ENCODE measurements at regions not wholly inside any gene's neighbourhood (a gene's known extent, or its start where the extent isn't known, plus 50 kb on each side); places are given as distances from the start of the nearest gene placed in this dataset.
A peak's percentile ranks its signal among the peaks of the same experiment; 100 is the strongest.

- H3K27me3 ChIP-seq, result no peaks in the 10 kb centered on the region
- TF ChIP-seq CTCF (IDR thresholded peaks at IDR 0.05), result no peak
- peaks cover 0 to 5% (median 0%) of the 10 kb centered on the region in 3 donors for H3K4me1 ChIP-seq
- no peaks in the 10 kb centered on the region for H3K36me3 ChIP-seq
- H3K27ac ChIP-seq, result no peak overlapping the region
- H3K9me3 ChIP-seq, result no peaks in the 10 kb centered on the region
- no peak for ATAC-seq
- intact Hi-C loops (cut with DNase I), result no loop called here
- WGBS, 2 donors, result 84 to 90% methylated on average over 4 of the region's 4 CpGs
- no peak for FAIRE-seq
- DNase-seq, result no peak
- H3K4me3 ChIP-seq, result no peak overlapping the region
These were observed 240.4 kb downstream of the IKZF2 start for GRCh38 chr2:212911011-212911410.

GRCh38 chr2:212908682-212909435, 242.6 kb downstream of the IKZF2 start:
- Histone ChIP-seq H3K36me3 (no peaks in the 10 kb centered on the region), H3K27me3 (no peaks in the 10 kb centered on the region), H3K27ac (no peak overlapping the region), H3K4me1 (peaks cover 0 to 5% (median 0%) of the 10 kb centered on the region in 3 donors), H3K9me3 (no peaks in the 10 kb centered on the region), H3K4me3 (no peak overlapping the region)
- intact Hi-C loops (cut with DNase I), result no loop called here
- TF ChIP-seq CTCF (IDR thresholded peaks at IDR 0.05), result no peak
- WGBS, 2 donors, result 89 to 91% methylated on average over 4 of the region's 4 CpGs
- DNase-seq, result no peak
- FAIRE-seq, result no peak
- ATAC-seq, result no peak

GRCh38 chr2:212908031-212908430, 243.4 kb downstream of the IKZF2 start:
- peaks cover 0 to 5% (median 0%) of the 10 kb centered on the region in 3 donors for H3K4me1 ChIP-seq
- FAIRE-seq (no peak), ATAC-seq (no peak), DNase-seq (no peak)
- 81 to 93% methylated on average over 5 of the region's 5 CpGs for WGBS, 2 donors
- TF ChIP-seq CTCF (IDR thresholded peaks at IDR 0.05), result no peak
- no peaks in the 10 kb centered on the region for H3K27me3 ChIP-seq
- no peak overlapping the region for H3K4me3 ChIP-seq
- no peak overlapping the region for H3K27ac ChIP-seq
- H3K9me3 ChIP-seq, result no peaks in the 10 kb centered on the region
- H3K36me3 ChIP-seq, result no peaks in the 10 kb centered on the region
- intact Hi-C loops (cut with DNase I), result no loop called here

- Histone ChIP-seq H3K27ac (peak overlapping the region in 2 of 4 donors; percentile 35 to 45), H3K4me1 (no peaks in the 10 kb centered on the region), H3K36me3 (no peaks in the 10 kb centered on the region), H3K27me3 (no peaks in the 10 kb centered on the region), H3K4me3 (no peak overlapping the region), H3K9me3 (no peaks in the 10 kb centered on the region)
- no peak for ATAC-seq
- FAIRE-seq, result no peak
- intact Hi-C loops (cut with DNase I), result no loop called here
- DNase-seq, result no peak
- TF ChIP-seq CTCF (IDR thresholded peaks at IDR 0.05), result no peak
- WGBS, 2 donors, result 78 to 85% methylated on average over 5 of the region's 5 CpGs
These were observed 244.8 kb downstream of the IKZF2 start for GRCh38 chr2:212906620-212907019.

GRCh38 chr2:212905640-212906201, 245.7 kb downstream of the IKZF2 start:
- no peaks in the 10 kb centered on the region for H3K4me1 ChIP-seq
- no peaks in the 10 kb centered on the region for H3K9me3 ChIP-seq
- WGBS, 2 donors, result 36 to 40% methylated on average over 6 of the region's 6 CpGs
- intact Hi-C loops (cut with DNase I), result no loop called here
- ATAC-seq (peak in 3 of 4 donors; percentile 49 to 69 (median 59)), DNase-seq (no peak), FAIRE-seq (no peak)
- no peak for TF ChIP-seq CTCF (IDR thresholded peaks at IDR 0.05)
- no peaks in the 10 kb centered on the region for H3K36me3 ChIP-seq
- no peaks in the 10 kb centered on the region for H3K27me3 ChIP-seq
- no peak overlapping the region for H3K4me3 ChIP-seq
- H3K27ac ChIP-seq, result peak overlapping the region in 2 of 4 donors; percentile 35 to 45
